ENCODE measurements at regions not wholly inside any gene's neighbourhood (a gene's known extent, or its start where the extent isn't known, plus 50 kb on each side); places are given as distances from the start of the nearest gene placed in this dataset.
"Not testable (repeated sequence)": the region's sequence is repeated elsewhere in the genome, so short reads cannot be mapped to it uniquely, and the experiment has no call there.

GRCh38 chr11:98770046-98770445 is 250.7 kb upstream of the CNTN5 start:
- not testable (repeated sequence) for TF ChIP-seq CTCF (IDR thresholded peaks at IDR 0.05; ENCODE audit: low read depth, low read length, poor library complexity, severe bottlenecking); EZH2phosphoT487 (IDR thresholded peaks at IDR 0.05; ENCODE audit: borderline replicate concordance, low read length)
